Trophoblast cell (in vitro differentiated cells and primary cell): ENCODE measurements at regions not wholly inside any gene's neighbourhood (a gene's known extent, or its start where the extent isn't known, plus 50 kb on each side); places are given as distances from the start of the nearest gene placed in this dataset.

Source experiments
- DNase-seq, 2 donors: peaks; one replicate each; pipeline ENCODE4 v3.0.0-alpha.2; 2016
- H2AFZ ChIP-seq: 2 replicates; pipeline ENCODE4 v1.6.1; 2013; ENCODE audit warnings: low read length, moderate library complexity, mild to moderate bottlenecking; ENCODE audit not compliant: insufficient read depth, poor library complexity
- H2AK5ac ChIP-seq: 2 replicates; pipeline ENCODE4 v1.6.1; 2013; ENCODE audit warnings: mild to moderate bottlenecking, low read length
- H2BK120ac ChIP-seq: 2 replicates; pipeline ENCODE4 v1.6.1; 2013; ENCODE audit warnings: low read length, mild to moderate bottlenecking, moderate library complexity; ENCODE audit not compliant: insufficient read depth, poor library complexity
- H2BK12ac ChIP-seq: 2 replicates; pipeline ENCODE4 v1.6.1; 2013; ENCODE audit warnings: mild to moderate bottlenecking, low read length, moderate library complexity
- H2BK5ac ChIP-seq: 2 replicates; pipeline ENCODE4 v1.6.1; 2013; ENCODE audit warnings: low read length, low read depth, moderate library complexity, mild to moderate bottlenecking; ENCODE audit not compliant: poor library complexity
- H3K14ac ChIP-seq: 2 replicates; pipeline ENCODE4 v1.6.1; 2013; ENCODE audit warnings: mild to moderate bottlenecking, low read length
- H3K18ac ChIP-seq: 2 replicates; pipeline ENCODE4 v1.6.1; 2013; ENCODE audit warnings: mild to moderate bottlenecking, low read length
- H3K23ac ChIP-seq: 2 replicates; pipeline ENCODE4 v1.6.1; 2013; ENCODE audit warnings: low read length
- H3K27ac ChIP-seq: 2 replicates; pipeline ENCODE4 v1.5.1; 2013; ENCODE audit warnings: low read depth, mild to moderate bottlenecking, inconsistent platforms, low read length, moderate library complexity
- H3K27me3 ChIP-seq: 2 replicates; pipeline ENCODE4 v1.6.1; 2013; ENCODE audit warnings: inconsistent platforms, mild to moderate bottlenecking, low read length, moderate library complexity; ENCODE audit not compliant: insufficient read depth
- H3K36me3 ChIP-seq, 2 experiments: 1 replicate in 1 of 2; 2 replicates in 1 of 2; pipeline ENCODE4 v1.6.1; 2013; ENCODE audit warnings: low read length in 2 of 2, mild to moderate bottlenecking in 2 of 2, moderate library complexity in 1 of 2; ENCODE audit not compliant: insufficient read depth in 2 of 2, control insufficient read depth in 1 of 2
- H3K4ac ChIP-seq: 2 replicates; pipeline ENCODE4 v1.6.1; 2013; ENCODE audit warnings: low read depth, mild to moderate bottlenecking, low read length, moderate library complexity
- H3K4me1 ChIP-seq, 2 experiments: 1 replicate in 1 of 2; 2 replicates in 1 of 2; pipeline ENCODE4 v1.6.1; 2013; ENCODE audit warnings: low read length in 2 of 2, mild to moderate bottlenecking in 2 of 2, moderate library complexity in 1 of 2; ENCODE audit not compliant: insufficient read depth in 2 of 2, control insufficient read depth in 1 of 2
- H3K4me2 ChIP-seq: 2 replicates; pipeline ENCODE4 v1.6.1; 2013; ENCODE audit warnings: inconsistent platforms, mild to moderate bottlenecking, low read length, moderate library complexity
- H3K4me3 ChIP-seq: 2 replicates; pipeline ENCODE4 v1.5.1; 2013; ENCODE audit warnings: mild to moderate bottlenecking, low read depth, low read length, inconsistent platforms
- H3K79me1 ChIP-seq: one replicate; pipeline ENCODE4 v1.6.1; 2013; ENCODE audit warnings: low read length
- H3K79me2 ChIP-seq: 2 replicates; pipeline ENCODE4 v1.6.1; 2013; ENCODE audit warnings: low read length, mild to moderate bottlenecking; ENCODE audit not compliant: control insufficient read depth, insufficient read depth, poor library complexity
- H3K9ac ChIP-seq: 2 replicates; pipeline ENCODE4 v1.6.1; 2013; ENCODE audit warnings: mild to moderate bottlenecking, low read length
- H3K9me3 ChIP-seq: 2 replicates; pipeline ENCODE4 v1.6.1; 2013; ENCODE audit warnings: low read depth, mild to moderate bottlenecking, control low read depth, inconsistent platforms, low read length; ENCODE audit not compliant: insufficient read depth
- H4K12ac ChIP-seq: 2 replicates; pipeline ENCODE4 v1.6.1; 2013; ENCODE audit warnings: low read depth, mild to moderate bottlenecking, low read length, moderate library complexity
- H4K8ac ChIP-seq: 2 replicates; pipeline ENCODE4 v1.6.1; 2013; ENCODE audit warnings: low read depth, mild to moderate bottlenecking, low read length, moderate library complexity
- H4K91ac ChIP-seq: one replicate; pipeline ENCODE4 v1.6.1; 2013; ENCODE audit warnings: low read depth, mild to moderate bottlenecking, low read length, moderate library complexity
- WGBS: extraction: QIAGEN DNeasy Blood & Tissue Kit; methylation state at CpG from one replicate; pipeline ENCODE4 v1.1.7; 2013; ENCODE audit warnings: missing lambda C conversion rate; ENCODE audit not compliant: insufficient read length, insufficient coverage; ENCODE audit errors: extremely low coverage; 5-methylcytosine and 5-hydroxymethylcytosine counted together

DNA sequence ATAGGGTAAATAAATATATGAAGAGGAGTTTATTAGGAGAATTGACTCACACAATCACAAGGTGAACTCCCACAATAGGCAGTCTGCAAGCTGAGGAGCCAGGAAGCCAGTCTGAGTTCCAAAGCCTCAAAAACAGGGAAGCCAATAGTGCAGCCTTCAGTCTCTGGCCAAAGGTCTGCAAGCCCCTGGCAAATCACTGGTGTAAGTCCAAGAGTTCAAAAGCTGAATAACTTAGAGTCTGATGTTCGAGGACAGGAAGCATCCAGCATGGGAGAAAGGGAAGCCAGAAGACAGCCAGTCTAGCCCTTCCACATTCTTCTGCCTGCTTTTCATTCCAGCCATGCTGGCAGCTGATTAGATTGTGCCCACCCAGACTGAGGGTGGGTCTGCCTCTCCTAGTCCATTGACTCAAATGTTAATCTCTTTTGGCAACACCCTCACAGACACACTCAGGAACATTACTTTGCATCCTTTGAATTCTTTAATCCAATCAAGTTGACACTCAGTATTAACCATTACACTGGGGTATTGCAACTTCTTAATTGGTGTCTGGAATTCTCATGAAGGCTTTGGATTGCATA lies 736.5 kb upstream of the LMO3 start:
- Histone ChIP-seq H2BK120ac (no peak overlapping the region), H3K18ac (no peak overlapping the region), H3K79me1 (no peaks in the 10 kb centered on the region), H3K27ac (no peak overlapping the region), H3K27me3 (no peaks in the 10 kb centered on the region), H3K9me3 (no peaks in the 10 kb centered on the region), H3K9ac (no peak overlapping the region), H4K12ac (no peak overlapping the region), H3K4ac (no peak overlapping the region), H2AFZ (no peak overlapping the region), H3K79me2 (no peaks in the 10 kb centered on the region), H3K4me3 (no peak overlapping the region), H2BK12ac (no peak overlapping the region), H3K4me1 (no peaks in the 10 kb centered on the region), H3K14ac (no peak overlapping the region), H4K8ac (no peak overlapping the region), H3K23ac (no peak overlapping the region), H3K36me3 (no peaks in the 10 kb centered on the region), H4K91ac (no peak overlapping the region), H3K4me2 (no peak overlapping the region), H2BK5ac (no peak overlapping the region), H2AK5ac (no peak overlapping the region)
- DNase-seq, result peak; percentile 36 to 56
- WGBS, result no CpG with 5 or more reads among the region's 1 CpG

DNA sequence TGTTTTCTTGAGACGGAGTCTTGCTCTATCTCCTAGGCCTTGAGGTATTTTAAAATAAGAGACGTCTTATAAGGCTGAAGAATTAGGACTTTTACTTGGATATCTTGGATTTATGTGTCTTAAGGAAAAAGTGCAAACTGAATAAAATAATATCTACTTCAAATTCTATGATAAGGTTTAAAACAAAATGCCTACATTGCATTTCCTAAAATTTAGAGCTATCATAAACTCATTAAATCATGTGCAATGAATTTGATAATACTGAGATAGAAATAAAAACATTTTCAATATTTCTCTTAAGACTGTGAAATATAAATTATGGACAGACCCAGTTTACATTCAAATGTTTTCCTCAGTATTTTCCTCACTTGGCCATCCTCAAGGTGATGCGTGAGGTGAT lies 729.5 kb upstream of the LMO3 start:
- H3K18ac ChIP-seq, result no peak overlapping the region
- H2BK120ac ChIP-seq, result no peak overlapping the region
- no peaks in the 10 kb centered on the region for H3K79me2 ChIP-seq
- H2BK12ac ChIP-seq, result no peak overlapping the region
- H2BK5ac ChIP-seq, result no peak overlapping the region
- no peaks in the 10 kb centered on the region for H3K36me3 ChIP-seq
- no peaks in the 10 kb centered on the region for H3K79me1 ChIP-seq
- H4K91ac ChIP-seq, result no peak overlapping the region
- no peak overlapping the region for H3K4ac ChIP-seq
- no CpG with 5 or more reads among the region's 3 CpGs for WGBS
- H4K12ac ChIP-seq, result no peak overlapping the region
- no peak overlapping the region for H3K9ac ChIP-seq
- H2AFZ ChIP-seq, result no peak overlapping the region
- H3K9me3 ChIP-seq, result no peaks in the 10 kb centered on the region
- H3K4me3 ChIP-seq, result no peak overlapping the region
- no peak overlapping the region for H3K23ac ChIP-seq
- no peak for DNase-seq
- no peak overlapping the region for H3K27ac ChIP-seq
- H4K8ac ChIP-seq, result no peak overlapping the region
- no peaks in the 10 kb centered on the region for H3K27me3 ChIP-seq
- H3K4me1 ChIP-seq, result peaks cover 0 to 4% of the 10 kb centered on the region in 2 experiments
- no peak overlapping the region for H3K4me2 ChIP-seq
- H2AK5ac ChIP-seq, result no peak overlapping the region
- H3K14ac ChIP-seq, result no peak overlapping the region

GRCh38 chr12:17334784-17335183 lies 728.8 kb upstream of the LMO3 start:
- H4K8ac ChIP-seq, result no peak overlapping the region
- H2BK120ac ChIP-seq, result no peak overlapping the region
- H4K91ac ChIP-seq, result no peak overlapping the region
- H3K9me3 ChIP-seq, result no peaks in the 10 kb centered on the region
- no peak overlapping the region for H3K4me2 ChIP-seq
- H3K4me3 ChIP-seq, result no peak overlapping the region
- no peak overlapping the region for H3K18ac ChIP-seq
- no peaks in the 10 kb centered on the region for H3K27me3 ChIP-seq
- H3K79me2 ChIP-seq, result no peaks in the 10 kb centered on the region
- no peak overlapping the region for H3K14ac ChIP-seq
- H3K4me1 ChIP-seq, result peaks cover 0 to 4% of the 10 kb centered on the region in 2 experiments
- no peak overlapping the region for H3K4ac ChIP-seq
- no peaks in the 10 kb centered on the region for H3K79me1 ChIP-seq
- no peak overlapping the region for H3K23ac ChIP-seq
- no peak overlapping the region for H2BK5ac ChIP-seq
- no peak for DNase-seq
- H3K36me3 ChIP-seq, result no peaks in the 10 kb centered on the region
- no peak overlapping the region for H2AFZ ChIP-seq
- WGBS, result no CpG with 5 or more reads among the region's 3 CpGs
- no peak overlapping the region for H3K27ac ChIP-seq
- H4K12ac ChIP-seq, result no peak overlapping the region
- no peak overlapping the region for H3K9ac ChIP-seq
- no peak overlapping the region for H2BK12ac ChIP-seq
- no peak overlapping the region for H2AK5ac ChIP-seq

DNA sequence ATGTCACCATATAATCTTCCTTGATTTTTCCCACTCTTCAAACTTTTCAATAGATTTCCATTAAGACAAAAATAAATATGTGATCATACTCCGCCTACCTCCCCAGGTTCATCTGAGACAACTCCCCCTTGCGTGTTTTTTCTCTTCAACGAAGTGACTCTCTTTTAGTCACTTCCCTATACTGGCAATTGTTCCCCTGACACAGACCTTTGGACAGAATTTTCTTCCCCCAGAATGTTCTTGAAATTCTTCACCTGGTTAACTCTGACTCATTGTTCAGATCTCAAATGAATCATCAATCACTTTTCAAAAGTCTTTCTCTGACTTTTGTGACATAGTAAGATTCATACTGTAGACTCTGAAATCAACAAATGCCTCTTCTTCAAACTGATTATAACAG lies 727.3 kb upstream of the LMO3 start:
- Histone ChIP-seq H3K14ac (no peak overlapping the region), H3K36me3 (no peaks in the 10 kb centered on the region), H3K79me2 (no peaks in the 10 kb centered on the region), H3K18ac (no peak overlapping the region), H3K23ac (no peak overlapping the region), H3K27me3 (no peaks in the 10 kb centered on the region), H4K91ac (no peak overlapping the region), H3K27ac (no peak overlapping the region), H4K12ac (no peak overlapping the region), H2BK12ac (no peak overlapping the region), H3K4me1 (peaks cover 0 to 4% of the 10 kb centered on the region in 2 experiments), H3K4ac (no peak overlapping the region), H2BK120ac (no peak overlapping the region), H2AK5ac (no peak overlapping the region), H3K4me3 (no peak overlapping the region), H2AFZ (no peak overlapping the region), H3K4me2 (no peak overlapping the region), H3K79me1 (no peaks in the 10 kb centered on the region), H2BK5ac (no peak overlapping the region), H4K8ac (no peak overlapping the region), H3K9ac (no peak overlapping the region), H3K9me3 (no peaks in the 10 kb centered on the region)
- no CpG with 5 or more reads among the region's 3 CpGs for WGBS
- peak in 1 of 2 donors; percentile 31 for DNase-seq
